SKM-1 treated with dmso at 0.1 percent for 144 hours (cell line): ENCODE measurements at regions not wholly inside any gene's neighbourhood (a gene's known extent, or its start where the extent isn't known, plus 50 kb on each side); places are given as distances from the start of the nearest gene placed in this dataset.
"Not testable (repeated sequence)": the region's sequence is repeated elsewhere in the genome, so short reads cannot be mapped to it uniquely, and the experiment has no call there.

Experiments
- DNase-seq: peaks from one replicate; lab custom pipeline; 2025; ENCODE audit not compliant: unreplicated experiment; lab: John Stamatoyannopoulos, UW

- no peak for DNase-seq
Measured at GRCh38 chr5:91591076-91591475, 208.0 kb upstream of the ARRDC3 start.

DNA sequence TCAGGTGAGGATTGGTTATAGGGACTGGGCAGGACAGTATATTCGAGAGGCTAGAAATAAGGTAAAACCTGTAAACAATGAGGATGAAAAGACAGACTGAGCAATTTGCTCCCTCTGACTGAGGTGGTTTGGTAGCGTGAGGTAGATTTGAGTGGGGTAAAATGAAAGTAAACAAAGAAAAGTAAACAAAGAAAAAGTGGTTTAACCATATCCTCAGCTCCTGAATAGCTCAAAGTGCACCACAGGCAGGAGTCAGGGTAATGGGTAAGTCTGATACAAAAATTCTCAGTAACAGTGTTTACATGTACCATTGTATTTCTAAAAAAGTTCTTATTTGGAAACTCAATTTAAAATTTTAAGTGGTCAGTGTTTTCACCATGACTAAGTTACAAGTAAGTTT is 203.1 kb upstream of the ARRDC3 start:
- no peak for DNase-seq

GRCh38 chr5:91584352-91584751 is 201.2 kb upstream of the ARRDC3 start:
- no peak for DNase-seq

GRCh38 chr5:91566012-91566411 is 182.9 kb upstream of the ARRDC3 start:
- not testable (repeated sequence) for DNase-seq

GRCh38 chr5:91562922-91563321 is 179.8 kb upstream of the ARRDC3 start:
- no peak for DNase-seq

GRCh38 chr5:91541696-91542095 is 158.6 kb upstream of the ARRDC3 start:
- DNase-seq, result no peak

DNA sequence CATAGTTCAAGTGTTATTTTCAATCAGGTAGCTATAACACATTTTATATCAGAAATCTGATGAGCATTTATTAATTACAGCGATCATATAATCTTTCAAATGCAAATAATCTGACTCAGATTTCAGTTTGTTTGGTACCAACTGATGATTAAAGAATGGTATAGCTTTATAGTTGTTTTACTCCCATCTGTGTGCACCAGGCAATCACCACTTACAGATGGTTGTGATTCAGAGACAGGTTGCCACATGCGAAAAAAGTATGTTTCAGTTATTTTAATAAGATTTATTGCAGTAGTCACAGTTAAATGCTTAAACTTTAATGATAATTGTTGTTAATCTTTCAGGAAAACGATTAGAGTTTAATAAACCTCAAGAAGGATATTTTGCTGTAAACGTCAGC is 155.1 kb upstream of the ARRDC3 start:
- DNase-seq, result no peak

- no peak for DNase-seq
Measured at GRCh38 chr5:91535499-91535898, 152.4 kb upstream of the ARRDC3 start.

DNA sequence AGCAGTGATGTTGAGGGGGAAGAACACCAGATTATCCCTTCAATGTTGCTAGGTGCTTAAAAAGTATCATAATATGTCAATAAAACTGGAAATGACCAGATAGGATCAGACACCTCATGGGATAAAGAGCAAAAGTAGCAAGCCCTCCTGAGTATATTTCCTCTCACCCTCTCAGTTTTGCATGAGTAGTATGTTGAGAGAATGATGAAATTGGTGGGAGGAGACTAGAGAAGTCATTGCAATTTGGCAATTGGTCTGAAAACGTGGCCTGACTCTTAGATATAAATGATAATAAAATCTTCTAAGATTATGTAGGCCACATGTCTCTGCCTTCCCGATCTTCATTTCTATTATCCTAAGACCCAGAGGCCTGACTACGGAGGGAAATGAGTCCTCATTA is 151.2 kb upstream of the ARRDC3 start:
- no peak for DNase-seq

- no peak for DNase-seq
Measured at GRCh38 chr5:91532779-91533178, 149.7 kb upstream of the ARRDC3 start.

- DNase-seq, result no peak
Measured at GRCh38 chr5:91532281-91532680, 149.2 kb upstream of the ARRDC3 start.

DNA sequence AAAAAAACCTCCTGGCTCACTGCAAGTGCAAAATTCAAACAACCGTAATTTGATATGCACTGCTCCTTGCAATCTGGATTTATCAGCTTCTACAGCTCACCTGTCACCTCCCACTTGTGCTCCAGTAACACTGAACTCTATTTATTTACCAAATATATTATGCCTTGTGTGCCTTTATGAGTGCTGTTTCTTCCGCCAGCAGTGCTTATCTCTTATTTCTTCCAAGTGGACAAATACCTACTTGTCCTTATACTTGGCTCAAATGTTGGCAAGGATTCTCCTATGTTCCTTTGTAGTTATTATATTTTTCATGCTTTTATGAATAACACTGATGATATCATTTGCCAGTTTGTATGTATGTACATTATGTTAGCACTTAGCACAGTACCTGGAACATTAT is 145.7 kb upstream of the ARRDC3 start:
- DNase-seq, result no peak

- DNase-seq, result no peak
Measured at GRCh38 chr5:91521785-91522184, 138.7 kb upstream of the ARRDC3 start.

DNA sequence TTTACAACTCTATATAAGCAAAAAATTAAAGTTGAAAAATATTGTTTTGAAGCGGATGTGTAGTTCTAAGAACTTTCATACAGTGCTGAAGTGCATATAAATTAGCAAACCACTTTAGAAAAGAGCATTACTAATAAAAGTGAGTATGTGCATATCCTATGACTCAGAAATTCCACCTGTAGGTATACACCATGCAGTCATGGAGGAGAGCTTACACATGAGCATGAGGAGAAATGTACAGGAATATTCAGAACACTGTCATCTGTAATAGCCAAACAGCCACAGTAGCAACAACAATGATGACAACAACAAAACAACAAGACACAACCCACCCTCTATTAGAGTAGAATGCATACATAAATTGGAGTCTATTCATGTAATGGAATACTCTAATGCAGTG is 138.2 kb upstream of the ARRDC3 start:
- no peak for DNase-seq

- no peak for DNase-seq
Measured at GRCh38 chr5:91514400-91514799, 131.3 kb upstream of the ARRDC3 start.

- DNase-seq, result no peak
Measured at GRCh38 chr5:91503321-91503720, 120.2 kb upstream of the ARRDC3 start.

- no peak for DNase-seq
Measured at GRCh38 chr5:91500758-91501157, 117.6 kb upstream of the ARRDC3 start.

GRCh38 chr5:91499943-91500531 is 116.9 kb upstream of the ARRDC3 start:
- peak; percentile 34 for DNase-seq

DNA sequence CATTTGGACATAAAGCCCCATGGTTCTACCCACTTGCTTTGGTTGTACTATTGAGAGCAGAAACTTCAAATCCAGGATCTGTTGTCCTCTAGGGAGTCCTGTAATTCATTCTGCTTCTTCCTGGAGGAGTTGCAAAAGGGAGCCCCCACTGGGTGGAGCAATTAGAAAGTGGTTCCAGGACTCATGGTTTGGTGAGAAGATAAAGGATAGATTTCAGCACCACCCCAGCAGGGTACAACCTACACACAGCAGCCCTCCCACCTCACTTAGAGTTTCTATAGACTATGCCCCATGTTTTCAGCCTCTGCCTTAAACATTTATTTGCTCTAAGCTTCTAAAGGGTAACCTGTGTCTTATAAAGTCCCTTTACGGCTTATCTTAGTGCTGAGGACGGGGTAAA is 112.6 kb upstream of the ARRDC3 start:
- DNase-seq, result no peak

DNA sequence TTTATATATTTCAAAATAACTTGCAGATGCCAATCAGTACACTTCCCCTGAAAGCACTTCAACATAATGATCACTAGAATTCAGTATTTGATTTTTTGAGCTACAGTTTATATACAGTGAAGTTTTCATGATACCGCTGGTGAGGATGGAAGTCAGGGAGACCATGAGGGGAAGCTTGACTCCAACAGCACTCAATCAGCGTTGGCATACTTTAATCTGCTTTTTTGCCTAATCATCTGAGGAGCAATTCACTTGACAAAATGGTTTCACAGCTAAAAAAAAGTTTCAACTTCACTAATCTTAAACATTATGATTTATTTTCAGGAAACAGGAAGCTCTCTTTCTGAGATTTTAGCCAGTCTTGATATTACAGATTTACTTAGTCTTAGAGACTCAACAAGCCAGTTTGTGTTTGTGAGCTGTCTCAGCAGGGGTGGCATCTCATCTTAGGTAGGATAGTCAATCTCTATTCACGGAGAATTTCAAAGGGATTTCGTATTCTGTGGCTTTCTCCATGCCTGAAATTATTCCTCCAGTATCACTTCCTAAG is 111.4 kb upstream of the ARRDC3 start:
- no peak for DNase-seq

GRCh38 chr5:91493086-91493485 is 110.0 kb upstream of the ARRDC3 start:
- no peak for DNase-seq

GRCh38 chr5:91491229-91491628 is 108.1 kb upstream of the ARRDC3 start:
- no peak for DNase-seq

- DNase-seq, result no peak
Measured at GRCh38 chr5:91490316-91490715, 107.2 kb upstream of the ARRDC3 start.
